GM11168 (cell line): ENCODE measurements at regions not wholly inside any gene's neighbourhood (a gene's known extent, or its start where the extent isn't known, plus 50 kb on each side); places are given as distances from the start of the nearest gene placed in this dataset.

ENCODE experiments used
- in situ Hi-C: fragments of 300-500 bp; cut with MboI; formaldehyde crosslinking; loops from one replicate; pipeline ENCODE4 v1.12.0; 2022; ENCODE audit warnings: low sequenced_read_pairs; ENCODE audit not compliant: unreplicated experiment

DNA sequence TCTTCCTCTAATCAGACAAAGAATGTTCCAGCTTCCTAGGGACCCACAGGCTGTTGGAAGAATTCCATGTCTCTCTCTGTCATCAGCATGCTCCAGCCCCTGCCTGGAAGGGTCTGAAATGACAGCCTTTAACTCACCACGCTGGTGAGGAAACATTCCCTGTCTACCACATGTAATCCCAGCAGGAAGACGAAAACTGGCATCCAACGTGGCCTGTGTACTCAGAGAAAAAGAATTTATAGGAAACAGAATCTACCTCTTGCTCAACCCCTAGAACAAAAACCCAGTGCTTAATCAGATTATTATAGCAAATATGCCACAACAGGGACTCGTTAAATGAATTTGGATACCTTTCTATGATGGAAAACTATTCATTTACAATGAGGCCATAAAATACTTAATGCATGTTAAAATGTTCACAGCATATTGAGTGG lies 147.3 kb upstream of the FOXF1 start:
- in situ Hi-C loops = no loop called here

GRCh38 chr16:86363836-86364618 lies 146.3 kb upstream of the FOXF1 start:
- in situ Hi-C loops = no loop called here

DNA sequence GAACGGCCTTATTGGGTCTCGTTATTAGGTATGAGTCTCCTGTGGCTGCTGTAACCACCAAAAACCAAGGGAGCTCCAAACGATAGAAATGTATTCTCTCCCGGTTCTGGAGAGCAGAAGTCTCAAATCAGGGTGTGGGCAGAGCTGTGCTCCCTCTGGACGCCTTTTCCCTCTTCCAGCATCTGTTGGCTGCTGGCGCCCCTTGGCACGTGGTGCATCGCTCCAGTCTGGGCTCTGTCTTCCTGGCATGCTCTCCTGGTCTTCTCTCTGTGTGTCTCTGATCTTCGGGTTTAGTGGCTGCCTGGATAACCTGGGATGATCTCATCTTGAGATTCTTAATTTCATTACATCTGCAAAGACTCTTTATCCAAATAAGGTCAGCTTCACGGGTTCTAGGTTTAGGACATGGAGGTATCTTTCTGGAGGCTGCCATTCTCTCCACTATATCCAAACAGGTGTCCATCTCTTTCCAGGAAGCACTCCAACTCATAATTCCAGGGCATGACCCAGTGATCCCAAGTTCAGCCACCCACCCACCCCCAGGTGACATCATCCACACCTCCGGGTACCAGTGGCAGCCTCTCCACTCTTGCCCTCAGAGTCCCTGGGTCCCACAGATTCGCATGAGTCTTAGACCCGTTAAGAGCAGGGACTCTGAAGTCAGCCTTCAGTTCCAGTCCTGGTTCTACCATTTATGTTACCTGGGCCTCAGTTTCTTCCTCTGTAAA lies 145.5 kb upstream of the FOXF1 start:
- in situ Hi-C loops = no loop called here

- in situ Hi-C loops = no loop called here
Measured at GRCh38 chr16:86365513-86366273, 144.6 kb upstream of the FOXF1 start.

- in situ Hi-C loops = no loop called here
Measured at GRCh38 chr16:86366481-86366880, 143.8 kb upstream of the FOXF1 start.

GRCh38 chr16:86367291-86368072 lies 142.8 kb upstream of the FOXF1 start:
- in situ Hi-C loops = no loop called here

- in situ Hi-C loops = no loop called here
Measured at GRCh38 chr16:86368261-86368660, 142.1 kb upstream of the FOXF1 start.

DNA sequence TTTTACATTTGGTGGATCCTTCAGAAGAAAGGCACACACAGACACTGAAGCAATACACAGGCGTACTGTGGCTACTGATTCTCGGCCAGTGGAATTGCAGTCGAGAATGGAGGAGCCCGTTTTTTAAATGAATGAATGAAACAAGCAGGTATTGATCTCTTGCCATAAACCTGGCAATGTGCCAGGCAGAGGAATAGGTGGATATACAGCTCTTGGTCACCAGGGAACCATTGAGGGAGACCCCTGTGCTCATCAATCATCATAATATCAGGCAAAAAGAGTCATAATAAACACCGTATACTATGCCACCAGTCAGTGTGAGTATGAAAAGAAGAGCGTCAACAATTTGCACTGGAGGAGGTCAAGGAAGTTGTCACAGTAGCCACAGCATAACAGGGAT lies 140.3 kb upstream of the FOXF1 start:
- in situ Hi-C loops = no loop called here

DNA sequence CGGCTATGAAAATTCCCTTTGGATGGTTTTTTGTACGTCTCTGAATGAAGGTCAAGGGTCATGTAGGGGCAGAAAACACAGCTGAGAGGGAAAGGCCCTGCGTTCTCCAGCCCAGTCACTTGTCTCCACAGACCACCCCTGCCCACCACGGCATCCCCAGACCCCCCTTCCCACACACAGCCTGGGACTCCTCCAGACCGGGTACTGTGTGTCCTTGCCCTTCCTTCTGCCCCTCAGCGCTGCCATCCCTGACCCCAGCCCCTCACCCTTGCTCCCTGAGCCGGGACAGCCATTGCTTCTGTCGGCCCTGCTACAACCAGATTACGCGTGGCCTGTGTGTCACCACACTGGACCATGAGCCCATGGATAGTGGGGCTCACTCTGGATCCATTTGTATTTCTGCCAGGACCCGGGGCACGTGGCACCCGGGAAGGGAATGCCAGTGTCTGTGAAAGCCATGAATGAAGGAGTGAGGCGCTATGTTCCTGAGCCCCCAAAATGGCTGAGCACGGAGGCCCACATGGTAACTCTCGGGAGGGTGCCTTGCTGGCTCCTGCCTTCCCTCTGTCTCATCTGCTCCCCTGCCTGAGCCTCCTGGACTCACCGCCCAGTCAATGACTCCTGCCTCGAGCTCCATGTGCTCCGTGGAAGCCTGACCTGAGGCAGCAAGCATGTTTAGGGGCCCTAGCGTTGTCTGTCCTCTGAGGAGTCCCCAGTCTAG lies 139.1 kb upstream of the FOXF1 start:
- in situ Hi-C loops = no loop called here

DNA sequence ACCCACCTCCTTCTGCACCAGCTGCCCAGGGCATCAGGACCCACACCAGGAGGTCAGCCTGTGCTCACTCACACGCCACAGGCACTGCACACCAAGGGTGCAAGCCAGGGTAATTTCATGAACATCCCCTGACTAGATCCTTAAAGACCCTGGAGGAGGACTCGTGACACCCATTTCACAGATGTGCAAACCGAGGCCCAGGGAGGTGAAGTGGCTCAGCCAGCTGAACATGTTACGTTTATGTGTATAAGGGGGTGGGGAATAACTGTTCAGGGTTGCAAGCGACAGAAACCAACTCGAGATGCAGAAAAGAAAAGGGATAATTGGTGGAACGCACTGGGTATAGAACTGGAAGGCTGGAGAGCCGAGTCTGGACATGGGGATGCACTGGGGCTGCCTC lies 138.1 kb upstream of the FOXF1 start:
- in situ Hi-C loops = no loop called here

DNA sequence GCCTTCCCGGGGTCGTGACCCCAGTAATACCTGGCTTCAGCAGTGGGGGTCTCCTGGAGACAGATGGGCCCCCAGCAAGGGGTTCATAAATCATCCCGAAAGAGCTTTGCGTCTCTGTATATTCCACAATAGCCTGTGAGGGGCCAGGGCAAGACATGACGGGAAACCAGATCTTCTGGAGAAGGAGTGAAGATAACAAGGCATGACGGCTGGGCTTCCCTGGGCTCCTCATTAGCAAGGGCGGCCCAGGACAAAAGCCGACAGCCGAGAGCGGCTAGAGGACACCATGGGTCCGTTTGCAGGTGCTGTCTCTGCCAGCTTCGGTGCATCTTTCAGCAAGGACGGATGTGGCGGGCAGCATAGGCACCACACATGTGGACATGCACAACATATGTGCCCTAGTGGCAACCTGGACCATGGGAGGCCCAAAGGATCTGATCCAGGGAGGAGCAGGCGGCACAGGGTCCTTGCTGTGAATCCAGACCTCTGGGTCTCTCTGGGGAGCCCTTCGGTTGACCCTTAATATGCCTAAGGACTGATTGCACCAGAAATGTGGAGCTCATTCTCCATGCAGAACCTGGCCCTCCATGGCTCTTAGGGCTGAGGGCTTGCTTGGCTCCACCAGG lies 136.9 kb upstream of the FOXF1 start:
- in situ Hi-C loops = no loop called here

- in situ Hi-C loops = no loop called here
Measured at GRCh38 chr16:86374603-86375130, 135.7 kb upstream of the FOXF1 start.

DNA sequence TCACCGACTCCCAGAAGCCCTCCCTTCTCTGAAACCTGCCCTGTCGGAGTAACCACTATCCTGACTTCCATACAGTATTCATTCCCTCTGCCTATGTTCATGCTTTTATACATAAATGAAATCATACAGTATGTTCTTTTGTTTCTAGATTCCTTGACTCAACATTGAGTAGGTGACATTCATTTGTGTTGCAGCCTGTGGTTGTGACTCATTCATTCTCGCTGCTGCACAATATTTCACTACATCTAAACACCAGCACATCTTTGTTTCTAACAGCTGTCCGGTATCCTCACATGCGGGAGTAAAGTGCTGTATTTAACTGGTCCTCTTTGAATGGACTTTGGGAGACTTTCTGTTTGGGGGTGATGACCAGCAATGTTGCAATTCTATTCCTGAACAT lies 135.0 kb upstream of the FOXF1 start:
- in situ Hi-C loops = no loop called here

DNA sequence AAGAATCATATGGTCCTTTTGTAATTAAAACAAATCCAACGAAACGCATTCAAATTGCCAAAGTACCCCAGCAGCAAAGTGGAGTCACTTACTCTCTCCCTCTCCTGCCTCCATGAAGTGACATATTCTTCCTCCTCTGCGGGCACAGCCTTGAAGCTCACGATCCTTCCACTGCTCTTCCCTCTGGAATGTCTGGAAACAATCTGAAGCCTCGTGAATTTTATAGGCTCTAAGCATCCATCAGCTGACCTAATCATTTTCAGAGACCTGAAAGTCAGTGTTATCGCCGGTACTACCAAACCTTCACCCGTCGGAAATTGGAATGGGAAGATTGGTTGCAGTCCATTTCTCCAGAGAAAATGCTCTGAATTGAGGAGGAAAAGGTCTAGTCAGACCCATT lies 134.5 kb upstream of the FOXF1 start:
- in situ Hi-C loops = no loop called here

DNA sequence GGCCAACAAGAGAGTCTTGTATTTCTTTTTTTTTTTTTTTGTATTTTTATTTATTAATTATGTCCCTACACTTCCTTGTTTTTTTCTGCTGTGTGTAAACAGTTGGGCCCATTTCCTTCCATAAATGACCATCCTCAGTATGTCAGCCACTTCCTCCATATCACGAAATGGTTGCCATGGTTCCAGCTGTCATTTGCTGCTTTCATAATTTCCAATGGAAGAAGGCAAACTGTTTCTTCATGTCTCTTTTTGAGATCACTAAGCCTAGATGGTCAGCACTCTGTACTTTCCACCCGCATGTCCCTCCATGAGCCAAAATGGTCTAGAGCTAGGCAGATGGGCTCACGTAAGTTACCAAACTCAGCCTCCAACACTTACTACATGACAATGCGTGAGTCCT lies 133.5 kb upstream of the FOXF1 start:
- in situ Hi-C loops = no loop called here

GRCh38 chr16:86377251-86378022 lies 132.9 kb upstream of the FOXF1 start:
- in situ Hi-C loops = no loop called here

DNA sequence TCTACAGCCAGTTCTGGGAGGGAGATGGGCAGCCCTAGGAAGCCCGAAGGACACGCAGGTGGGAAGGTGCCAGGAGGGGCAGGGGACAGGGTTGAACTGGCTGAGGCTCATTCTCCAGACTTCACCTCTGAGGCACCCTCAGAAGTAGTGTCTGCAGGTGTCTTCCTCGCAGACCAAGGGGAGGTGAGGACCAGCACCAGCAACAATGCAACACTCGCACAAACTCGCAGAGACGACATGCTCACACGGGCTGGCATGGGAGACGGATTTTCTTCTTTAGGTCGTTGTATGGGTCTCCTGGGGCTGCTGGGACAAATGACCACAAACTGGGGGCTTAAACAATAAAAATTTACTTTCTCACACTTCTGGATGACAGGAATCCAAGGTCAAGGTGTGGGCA lies 132.2 kb upstream of the FOXF1 start:
- in situ Hi-C loops = no loop called here

DNA sequence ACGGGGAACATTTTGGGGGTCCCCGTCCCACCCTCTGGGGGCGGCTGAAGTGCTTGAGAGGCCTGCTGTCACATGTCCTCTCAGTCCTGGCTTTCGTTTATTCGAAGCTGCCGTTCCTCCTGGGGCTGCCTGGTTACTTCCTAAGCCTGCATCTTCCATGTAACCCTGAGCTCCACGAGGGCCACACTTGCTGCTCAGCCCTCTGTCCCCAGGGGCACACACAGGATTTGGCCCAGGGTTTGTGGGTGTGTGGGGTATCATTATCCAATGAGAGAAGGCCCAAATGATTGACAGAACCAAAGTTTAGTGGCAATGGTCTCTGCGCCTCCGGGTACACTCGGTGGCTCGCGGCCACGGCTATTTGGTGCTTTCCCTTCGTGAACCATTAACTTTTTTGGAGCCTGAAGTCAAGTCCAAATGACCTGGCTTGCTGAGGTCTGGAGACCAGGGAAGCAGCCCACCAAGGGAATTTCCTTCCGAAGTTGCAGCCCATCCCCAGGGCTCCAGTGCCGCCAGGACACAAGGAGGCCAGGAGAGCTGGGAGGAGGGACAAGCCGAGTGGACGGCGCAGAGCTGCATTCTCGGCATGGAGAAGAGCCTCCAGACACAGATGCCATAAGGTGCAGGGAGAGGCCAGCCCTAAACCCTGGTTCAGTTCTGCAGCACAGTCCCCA lies 131.4 kb upstream of the FOXF1 start:
- in situ Hi-C loops = no loop called here
